ENCODE measurements at regions not wholly inside any gene's neighbourhood (a gene's known extent, or its start where the extent isn't known, plus 50 kb on each side); places are given as distances from the start of the nearest gene placed in this dataset.

DNA sequence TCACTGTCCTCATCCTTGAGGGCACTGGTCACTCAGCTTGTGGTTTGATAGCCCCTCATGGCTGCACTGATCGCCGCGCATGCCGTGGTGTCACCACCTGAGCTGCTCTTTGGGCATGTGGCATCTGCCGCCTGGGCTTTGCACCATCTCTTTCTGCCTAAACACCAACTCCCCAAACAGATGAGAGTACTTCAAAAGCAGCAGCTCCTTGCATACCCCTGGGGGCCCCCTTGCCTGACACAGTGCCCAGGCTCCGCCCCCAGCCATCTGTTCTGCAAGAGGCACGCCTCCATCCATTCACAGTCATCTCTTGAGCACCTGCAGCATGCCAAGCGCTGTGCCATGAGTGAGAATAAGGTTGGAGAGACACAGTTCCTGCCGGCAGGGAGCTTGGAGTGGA is 104.5 kb upstream of the B3GAT1 start:
- TF ChIP-seq, protein P1, sequence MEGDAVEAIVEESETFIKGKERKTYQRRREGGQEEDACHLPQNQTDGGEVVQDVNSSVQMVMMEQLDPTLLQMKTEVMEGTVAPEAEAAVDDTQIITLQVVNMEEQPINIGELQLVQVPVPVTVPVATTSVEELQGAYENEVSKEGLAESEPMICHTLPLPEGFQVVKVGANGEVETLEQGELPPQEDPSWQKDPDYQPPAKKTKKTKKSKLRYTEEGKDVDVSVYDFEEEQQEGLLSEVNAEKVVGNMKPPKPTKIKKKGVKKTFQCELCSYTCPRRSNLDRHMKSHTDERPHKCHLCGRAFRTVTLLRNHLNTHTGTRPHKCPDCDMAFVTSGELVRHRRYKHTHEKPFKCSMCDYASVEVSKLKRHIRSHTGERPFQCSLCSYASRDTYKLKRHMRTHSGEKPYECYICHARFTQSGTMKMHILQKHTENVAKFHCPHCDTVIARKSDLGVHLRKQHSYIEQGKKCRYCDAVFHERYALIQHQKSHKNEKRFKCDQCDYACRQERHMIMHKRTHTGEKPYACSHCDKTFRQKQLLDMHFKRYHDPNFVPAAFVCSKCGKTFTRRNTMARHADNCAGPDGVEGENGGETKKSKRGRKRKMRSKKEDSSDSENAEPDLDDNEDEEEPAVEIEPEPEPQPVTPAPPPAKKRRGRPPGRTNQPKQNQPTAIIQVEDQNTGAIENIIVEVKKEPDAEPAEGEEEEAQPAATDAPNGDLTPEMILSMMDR (IDR thresholded peaks at IDR 0.05) = no peak
- no peak for TF ChIP-seq POLR2AphosphoS5 (IDR thresholded peaks at IDR 0.05; ENCODE audit: insufficient read depth in 1 of 2, low read depth in 1 of 2)
